K562 (cell line): ENCODE measurements at regions not wholly inside any gene's neighbourhood (a gene's known extent, or its start where the extent isn't known, plus 50 kb on each side); places are given as distances from the start of the nearest gene placed in this dataset.

Source experiments
- CCNT2 ChIP-seq: IDR thresholded peaks from 2 replicates; pipeline ENCODE4 v1.6.1; 2011; ENCODE audit warnings: borderline replicate concordance, low read depth, mild to moderate bottlenecking, moderate library complexity, mixed read lengths, low read length; ENCODE audit not compliant: insufficient read length; ENCODE audit errors: extremely low read depth
- COPS2 ChIP-seq: fragments of 450-650 bp; conservative IDR thresholded peaks from 2 replicates; pipeline ENCODE4 v1.6.1; 2016; ENCODE audit warnings: mild to moderate bottlenecking, moderate library complexity
- ELK3 ChIP-seq: fragments of 450-650 bp; formaldehyde crosslinking; IDR thresholded peaks from 2 replicates; pipeline ENCODE4 v1.4.0; 2020; ENCODE audit warnings: mild to moderate bottlenecking
- ETV6 ChIP-seq, 3 experiments: fragments of 150-350 bp in 1 of 3; sonication (generic) in 1 of 3; formaldehyde crosslinking in 1 of 3; IDR thresholded peaks; 2 replicates each; pipeline versions ENCODE4 v1.6.1 to v1.8.0; 2014 to 2022; ENCODE audit warnings: borderline replicate concordance in 2 of 3, low read depth in 2 of 3, antibody characterized with exemption in 1 of 3, low read length in 1 of 3, mild to moderate bottlenecking in 1 of 3, missing genetic modification reagents in 1 of 3
- FOXP1 ChIP-seq: sonication (generic); formaldehyde crosslinking; IDR thresholded peaks from 2 replicates; pipeline ENCODE4 v1.8.0; 2022; ENCODE audit warnings: mild to moderate bottlenecking, missing genetic modification reagents
- HNRNPL ChIP-seq: fragments of 200-400 bp; formaldehyde crosslinking; IDR thresholded peaks from 2 replicates; pipeline ENCODE4 v1.6.1; 2017; ENCODE audit warnings: low read depth, mild to moderate bottlenecking, low read length
- NFATC3 ChIP-seq: fragments of 450-650 bp; IDR thresholded peaks from 2 replicates; pipeline ENCODE4 v1.6.1; 2017; ENCODE audit warnings: mild to moderate bottlenecking
- NONO ChIP-seq, 2 experiments: fragments of 200-400 bp in 1 of 2; fragments of 450-650 bp in 1 of 2; formaldehyde crosslinking in 1 of 2; IDR thresholded peaks; 2 replicates each; pipeline ENCODE4 v1.6.1; 2017; ENCODE audit warnings: low read depth in 2 of 2, mild to moderate bottlenecking in 2 of 2, moderate library complexity in 2 of 2, low read length in 1 of 2
- PCBP1 ChIP-seq: fragments of 200-400 bp; formaldehyde crosslinking; IDR thresholded peaks from 2 replicates; pipeline ENCODE4 v1.6.1; 2018; ENCODE audit warnings: mild to moderate bottlenecking, low read depth, low read length; ENCODE audit not compliant: poor library complexity, severe bottlenecking
- POLR2AphosphoS2 ChIP-seq: IDR thresholded peaks from 2 replicates; pipeline ENCODE4 v1.6.1; 2012; ENCODE audit warnings: low read length, improper control_type of control experiment
- SRF ChIP-seq, 2 experiments: fragments of 250-450, 450-650 bp in 1 of 2; sonication (Bioruptor Pico) in 1 of 2; sonication (generic) in 1 of 2; formaldehyde crosslinking; IDR thresholded peaks; 2 replicates each; pipeline versions ENCODE4 v1.5.0 to v1.5.1; 2020 to 2022; ENCODE audit warnings: mild to moderate bottlenecking in 1 of 2, missing genetic modification reagents in 1 of 2
- TFAP4 ChIP-seq: sonication (generic); formaldehyde crosslinking; IDR thresholded peaks from 2 replicates; pipeline ENCODE4 v1.8.0; 2022; ENCODE audit warnings: missing genetic modification reagents, mild to moderate bottlenecking, moderate library complexity, borderline replicate concordance
- ZMIZ1 ChIP-seq, 2 experiments: fragments of 150-350 bp in 1 of 2; IDR thresholded peaks; 2 replicates each; pipeline ENCODE4 v1.6.1; 2012 to 2016; ENCODE audit warnings: low read depth in 2 of 2, low read length in 2 of 2, mild to moderate bottlenecking in 1 of 2, moderate library complexity in 1 of 2
- ZNF224 ChIP-seq: sonication (generic); formaldehyde crosslinking; IDR thresholded peaks from 2 replicates; pipeline ENCODE4 v1.8.0; 2022; ENCODE audit warnings: mild to moderate bottlenecking, missing genetic modification reagents
- ZNF277 ChIP-seq: fragments of 250-450 bp; sonication (Bioruptor Pico); IDR thresholded peaks from 2 replicates; pipeline ENCODE4 v1.8.0; 2022; ENCODE audit warnings: inconsistent platforms, mild to moderate bottlenecking, moderate library complexity, borderline replicate concordance
- ZNF589 ChIP-seq: fragments of 200-800 bp; sonication (Bioruptor generic); IDR thresholded peaks from 2 replicates; pipeline ENCODE4 v1.6.1; 2016; ENCODE audit warnings: low read depth, missing genetic modification characterization, missing compliant biosample characterization

- TF ChIP-seq NONO (IDR thresholded peaks at IDR 0.05; ENCODE audit: low read depth in 2 of 2, low read length in 1 of 2) (0 out of 4 replicates have a peak, but pooled peaks of 1 of the 2 experiments have one; percentile 30), HNRNPL (no peak), SRF (CRISPR knock-in tag; IDR thresholded peaks at IDR 0.05) (no peak; a peak in 1 of 4 replicates), COPS2 (no peak), CCNT2 (peak; percentile 25), ZNF589 (CRISPR knock-in tag) (peak; percentile 95), PCBP1 (no peak), ZNF224 (CRISPR knock-in tag) (no peak), ZMIZ1 (IDR thresholded peaks at IDR 0.05; ENCODE audit: low read depth in 2 of 2, low read length in 2 of 2) (no peak), FOXP1 (no peak), TFAP4 (CRISPR knock-in tag) (0 out of 2 replicates have a peak, but pooled peaks have one; percentile 11), ZNF277 (CRISPR knock-in tag) (no peak), NFATC3 (no peak), ETV6 (IDR thresholded peaks at IDR 0.05; ENCODE audit: borderline replicate concordance in 1 of 2, low read depth in 2 of 2, low read length in 1 of 2) (no peak), ETV6 (CRISPR knock-in tag; IDR thresholded peaks at IDR 0.05; ENCODE audit: borderline replicate concordance) (no peak), POLR2AphosphoS2 (no peak), ELK3 (CRISPR knock-in tag) (no peak)
Measured at GRCh38 chr7:106501605-106502580, 159.1 kb downstream of the CCDC71L start (continued).
